SK-N-SH (cell line): ENCODE measurements at regions not wholly inside any gene's neighbourhood (a gene's known extent, or its start where the extent isn't known, plus 50 kb on each side); places are given as distances from the start of the nearest gene placed in this dataset.
A peak's percentile ranks its signal among the peaks of the same experiment; 100 is the strongest.

Experiments used
- CTCF ChIA-PET: fragments of 300-600, 350-600 bp; formaldehyde crosslinking; extraction: SDS; loops from one replicate; lab custom pipeline; 2021; lab: Yijun Ruan, JAX
- POLR2A ChIA-PET: fragments of 350-600 bp; sonication (Branson Sonifier 250); formaldehyde crosslinking; extraction: SDS; loops from one replicate; lab custom pipeline; 2020; ENCODE audit warnings: antibody characterized with exemption, inconsistent platforms; lab: Yijun Ruan, JAX
- DNase-seq: peaks from one replicate; pipeline ENCODE4 v3.0.0; 2012
- H2AFZ ChIP-seq: fragments of 200-600 bp; sonication (generic); 2 replicates; pipeline ENCODE4 v1.8.1; 2016; ENCODE audit warnings: antibody characterized with exemption, mild to moderate bottlenecking, low read depth
- H3F3A ChIP-seq: fragments of 200-600 bp; sonication (generic); replicated peaks from 2 replicates; pipeline ENCODE3; 2016; ENCODE audit warnings: antibody characterized with exemption, mild to moderate bottlenecking; ENCODE audit not compliant: insufficient read depth
- H3K27ac ChIP-seq, 2 experiments: fragments of 200-500 bp in 1 of 2; fragments of 200-600 bp in 1 of 2; sonication (Bioruptor generic) in 1 of 2; sonication (generic), shearing (Covaris generic) in 1 of 2; 2 replicates each; pipeline versions ENCODE4 v1.5.1 to v1.6.1; 2014 to 2016; ENCODE audit warnings: low read depth in 2 of 2, inconsistent platforms in 1 of 2, low read length in 1 of 2, mild to moderate bottlenecking in 1 of 2, mixed read lengths in 1 of 2
- H3K27me3 ChIP-seq: fragments of 200-600 bp; sonication (generic), shearing (Covaris generic); 2 replicates; pipeline ENCODE4 v1.6.1; 2016; ENCODE audit warnings: mixed run types; ENCODE audit not compliant: insufficient read depth
- H3K36me3 ChIP-seq, 2 experiments: fragments of 200-500 bp in 1 of 2; fragments of 200-600 bp in 1 of 2; sonication (Bioruptor generic) in 1 of 2; sonication (generic) in 1 of 2; replicated peaks in 1 of 2; 2 replicates each; pipeline versions ENCODE3 to v1.5.1; 2014 to 2016; ENCODE audit warnings: low read length in 1 of 2, mild to moderate bottlenecking in 1 of 2; ENCODE audit not compliant: insufficient read depth in 2 of 2, control insufficient read depth in 1 of 2
- H3K4me1 ChIP-seq, 2 experiments: fragments of 200-500 bp in 1 of 2; fragments of 200-600 bp in 1 of 2; sonication (Bioruptor generic) in 1 of 2; sonication (generic), shearing (Covaris generic) in 1 of 2; 2 replicates each; pipeline versions ENCODE4 v1.5.1 to v1.6.1; 2014 to 2016; ENCODE audit warnings: low read depth in 1 of 2, low read length in 1 of 2, mixed run types in 1 of 2; ENCODE audit not compliant: insufficient read depth in 2 of 2, control insufficient read depth in 1 of 2
- H3K4me2 ChIP-seq: fragments of 200-600 bp; sonication (generic), shearing (Covaris generic); 2 replicates; pipeline ENCODE4 v1.6.1; 2017; ENCODE audit warnings: mixed run types
- H3K4me3 ChIP-seq, 2 experiments: fragments of 200-500 bp in 1 of 2; fragments of 200-600 bp in 1 of 2; sonication (Bioruptor generic) in 1 of 2; sonication (generic), shearing (Covaris generic) in 1 of 2; 2 replicates each; pipeline versions ENCODE4 v1.5.1 to v1.8.1; 2014 to 2016; ENCODE audit warnings: low read depth in 2 of 2, inconsistent platforms in 1 of 2, low read length in 1 of 2, mild to moderate bottlenecking in 1 of 2, mixed read lengths in 1 of 2, moderate library complexity in 1 of 2
- H3K79me2 ChIP-seq: fragments of 200-600 bp; sonication (generic); 2 replicates; pipeline ENCODE4 v1.8.1; 2017; ENCODE audit warnings: mild to moderate bottlenecking; ENCODE audit not compliant: insufficient read depth
- H3K9ac ChIP-seq: fragments of 200-600 bp; sonication (generic); 2 replicates; pipeline ENCODE4 v1.6.1; 2017; ENCODE audit warnings: mixed run types
- H3K9me2 ChIP-seq: fragments of 200-600 bp; sonication (generic); 2 replicates; pipeline ENCODE4 v1.6.1; 2017; ENCODE audit warnings: mixed run types
- H3K9me3 ChIP-seq: fragments of 200-600 bp; sonication (generic); 2 replicates; pipeline ENCODE4 v1.6.1; 2017; ENCODE audit warnings: mixed run types, mild to moderate bottlenecking, moderate library complexity
- H4K20me1 ChIP-seq: fragments of 200-600 bp; sonication (generic); 2 replicates; pipeline ENCODE4 v1.6.1; 2017; ENCODE audit warnings: mild to moderate bottlenecking, mixed run types; ENCODE audit not compliant: insufficient read depth
- CHD2 ChIP-seq: fragments of 150-350 bp; IDR thresholded peaks from 2 replicates; pipeline ENCODE4 v1.6.1; 2018; ENCODE audit warnings: low read length; ENCODE audit not compliant: partially characterized antibody
- ELF1 ChIP-seq: IDR thresholded peaks from 2 replicates; pipeline ENCODE4 v1.4.0; 2012
- FOXJ3 ChIP-seq: sonication (generic); formaldehyde crosslinking; IDR thresholded peaks from 2 replicates; pipeline ENCODE4 v1.5.1; 2020; ENCODE audit warnings: mild to moderate bottlenecking, missing genetic modification reagents
- FOXM1 ChIP-seq: IDR thresholded peaks from 2 replicates; pipeline ENCODE4 v1.4.0; 2012; ENCODE audit warnings: low read depth, mild to moderate bottlenecking
- GATA2 ChIP-seq: sonication (generic); formaldehyde crosslinking; IDR thresholded peaks from 2 replicates; pipeline ENCODE4 v1.5.0; 2020; ENCODE audit warnings: mild to moderate bottlenecking, missing genetic modification reagents
- IRF3 ChIP-seq: fragments of 150-350 bp; IDR thresholded peaks from 2 replicates; pipeline ENCODE4 v1.6.1; 2016; ENCODE audit warnings: mild to moderate bottlenecking, low read depth, low read length
- JUND ChIP-seq: IDR thresholded peaks from 2 replicates; pipeline ENCODE4 v1.4.0; 2012
- MEF2A ChIP-seq: IDR thresholded peaks from 2 replicates; pipeline ENCODE4 v1.4.0; 2012; ENCODE audit warnings: low read depth, borderline replicate concordance
- MXI1 ChIP-seq: IDR thresholded peaks from 2 replicates; pipeline ENCODE4 v1.6.1; 2012; ENCODE audit warnings: mild to moderate bottlenecking, low read depth, low read length, improper control_type of control experiment
- NFIC ChIP-seq: IDR thresholded peaks from 2 replicates; pipeline ENCODE4 v1.4.0; 2012; ENCODE audit warnings: borderline replicate concordance
- POLR2AphosphoS5 ChIP-seq: IDR thresholded peaks from 2 replicates; pipeline ENCODE4 v1.6.1; 2012; ENCODE audit warnings: low read depth, low read length
- RAD21 ChIP-seq: IDR thresholded peaks from 2 replicates; pipeline ENCODE4 v1.6.1; 2012; ENCODE audit warnings: mild to moderate bottlenecking, low read length
- RFX5 ChIP-seq: IDR thresholded peaks from 2 replicates; pipeline ENCODE4 v1.6.1; 2012; ENCODE audit warnings: mild to moderate bottlenecking, improper control_type of control experiment, low read length
- RXRA ChIP-seq: IDR thresholded peaks from 2 replicates; pipeline ENCODE4 v1.4.0; 2012; ENCODE audit warnings: low read depth, mild to moderate bottlenecking, borderline replicate concordance
- SIN3A ChIP-seq: IDR thresholded peaks from 2 replicates; pipeline ENCODE4 v1.6.1; 2012; ENCODE audit warnings: low read depth, mild to moderate bottlenecking, low read length, moderate library complexity, borderline replicate concordance
- TCF12 ChIP-seq: IDR thresholded peaks from 2 replicates; pipeline ENCODE4 v1.4.0; 2012
- ZBTB33 ChIP-seq: IDR thresholded peaks from 2 replicates; pipeline ENCODE4 v1.4.0; 2012; ENCODE audit warnings: low read depth, borderline replicate concordance
- WGBS: methylation state at CpG from one replicate; pipeline ENCODE4 v1.1.6; 2017; ENCODE audit warnings: low lambda C conversion rate; 5-methylcytosine and 5-hydroxymethylcytosine counted together
- TF ChIP-seq, protein P1 (sequence below): fragments of 150-350 bp; IDR thresholded peaks from 2 replicates; pipeline ENCODE4 v1.6.1; 2017; ENCODE audit warnings: antibody characterized with exemption, low read length, low read depth, borderline replicate concordance

- TF ChIP-seq ZBTB33 (peak; percentile 78; the same call in 1 of the 2 replicates), IRF3 (no peak), RXRA (peak; percentile 35; the same call in 1 of the 2 replicates), POLR2AphosphoS5 (peak; percentile 93), FOXM1 (peak; percentile 91), TCF12 (peak; percentile 99), NFIC (peak; percentile 82; the same call in 1 of the 2 replicates), MXI1 (no peak), RAD21 (no peak), RFX5 (no peak), ELF1 (peak; percentile 71), SIN3A (no peak), JUND (peak; percentile 91), CHD2 (peak; percentile 48), GATA2 (CRISPR knock-in tag) (no peak), MEF2A (peak; percentile 87; the same call in 1 of the 2 replicates), FOXJ3 (CRISPR knock-in tag) (no peak)
- TF ChIP-seq, protein P1, sequence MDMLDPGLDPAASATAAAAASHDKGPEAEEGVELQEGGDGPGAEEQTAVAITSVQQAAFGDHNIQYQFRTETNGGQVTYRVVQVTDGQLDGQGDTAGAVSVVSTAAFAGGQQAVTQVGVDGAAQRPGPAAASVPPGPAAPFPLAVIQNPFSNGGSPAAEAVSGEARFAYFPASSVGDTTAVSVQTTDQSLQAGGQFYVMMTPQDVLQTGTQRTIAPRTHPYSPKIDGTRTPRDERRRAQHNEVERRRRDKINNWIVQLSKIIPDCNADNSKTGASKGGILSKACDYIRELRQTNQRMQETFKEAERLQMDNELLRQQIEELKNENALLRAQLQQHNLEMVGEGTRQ, result no peak
Observed at GRCh38 chr3:20648294-20648693, 462.3 kb upstream of the SGO1 start (continued).

DNA sequence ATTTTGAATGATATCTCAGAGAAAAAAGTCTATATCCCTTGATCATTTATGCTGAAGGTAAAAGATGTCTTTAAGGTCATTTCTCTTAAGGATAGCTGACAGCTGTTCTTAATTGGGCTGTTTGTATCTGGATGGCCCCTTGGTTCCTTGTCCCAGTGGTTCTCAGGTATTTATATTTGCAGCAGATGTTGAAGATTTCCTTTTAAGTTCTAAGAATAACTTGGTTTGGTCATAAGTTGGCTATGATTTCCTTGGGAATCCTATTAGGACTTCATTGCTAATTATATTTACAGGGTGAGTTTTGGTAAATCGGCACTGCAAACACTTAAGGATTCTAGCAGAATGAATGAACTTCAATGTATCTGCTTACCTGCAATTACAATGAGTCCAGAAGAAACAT is 460.4 kb upstream of the SGO1 start:
- Histone ChIP-seq H3F3A (peaks cover 18% of the 10 kb centered on the region), H3K4me2 (no peak overlapping the region), H3K79me2 (no peaks in the 10 kb centered on the region), H4K20me1 (no peaks in the 10 kb centered on the region), H3K27me3 (no peaks in the 10 kb centered on the region), H2AFZ (no peak overlapping the region), H3K9me2 (no peaks in the 10 kb centered on the region), H3K4me1 (peaks cover 6 to 7% of the 10 kb centered on the region in 2 experiments; a peak in 3 of 4 replicates), H3K36me3 (no peaks in the 10 kb centered on the region), H3K9ac (no peak overlapping the region), H3K9me3 (no peaks in the 10 kb centered on the region), H3K4me3 (no peak overlapping the region), H3K27ac (peak overlapping the region; percentile 92 to 94; a peak in 2 of 4 replicates)
- CTCF ChIA-PET, result no interaction called here
- no peak for DNase-seq
- POLR2A ChIA-PET, result no interaction called here
- peak; percentile 36; the same call in 1 of the 2 replicates for TF ChIP-seq TCF12
- TF ChIP-seq, protein P1, result no peak
- 72% methylated on average over 1 of the region's 1 CpG for WGBS
